SK-N-SH treated with all-trans-retinoic acid at 6 μM for 48 hours (cell line): ENCODE measurements at regions not wholly inside any gene's neighbourhood (a gene's known extent, or its start where the extent isn't known, plus 50 kb on each side); places are given as distances from the start of the nearest gene placed in this dataset.

ENCODE experiments used
- ARNTL ChIP-seq: fragments of 450-650 bp; formaldehyde crosslinking; IDR thresholded peaks from 2 replicates; pipeline ENCODE4 v1.5.0; 2020; ENCODE audit warnings: low read depth, mild to moderate bottlenecking, moderate library complexity, borderline replicate concordance
- ESRRG ChIP-seq: fragments of 250-450 bp; sonication (Bioruptor Pico); IDR thresholded peaks from 2 replicates; pipeline ENCODE4 v1.6.1; 2021; ENCODE audit warnings: mild to moderate bottlenecking
- OSR1 ChIP-seq: fragments of 250-450 bp; sonication (Bioruptor Pico); IDR thresholded peaks from 2 replicates; pipeline ENCODE4 v1.8.0; 2022; ENCODE audit warnings: moderate library complexity, mild to moderate bottlenecking, inconsistent platforms
- PPARA ChIP-seq: fragments of 250-450 bp; sonication (Bioruptor Pico); IDR thresholded peaks from 2 replicates; pipeline ENCODE4 v1.5.0; 2020; ENCODE audit warnings: mild to moderate bottlenecking, borderline replicate concordance
- RARB ChIP-seq: fragments of 250-450 bp; sonication (Bioruptor Pico); IDR thresholded peaks from 2 replicates; pipeline ENCODE4 v1.8.0; 2021; ENCODE audit warnings: mild to moderate bottlenecking, moderate library complexity
- TCF4 ChIP-seq: fragments of 250-450 bp; sonication (Bioruptor Pico); IDR thresholded peaks from 2 replicates; pipeline ENCODE4 v1.8.0; 2021; ENCODE audit warnings: mild to moderate bottlenecking, moderate library complexity, borderline replicate concordance
- ZC3H10 ChIP-seq: fragments of 250-450 bp; sonication (Bioruptor Pico); IDR thresholded peaks from 2 replicates; pipeline ENCODE4 v1.5.1; 2021; ENCODE audit warnings: mild to moderate bottlenecking, moderate library complexity
- ZFP3 ChIP-seq: fragments of 250-450 bp; sonication (Bioruptor Pico); IDR thresholded peaks from 2 replicates; pipeline ENCODE4 v1.5.0; 2020; ENCODE audit warnings: mild to moderate bottlenecking, moderate library complexity
- ZFP30 ChIP-seq: fragments of 450-650 bp; formaldehyde crosslinking; IDR thresholded peaks from 2 replicates; pipeline ENCODE4 v1.5.0; 2022; ENCODE audit warnings: mild to moderate bottlenecking, moderate library complexity
- ZNF565 ChIP-seq: fragments of 450-650 bp; formaldehyde crosslinking; conservative IDR thresholded peaks from 2 replicates; pipeline ENCODE4 v1.5.0; 2020; ENCODE audit warnings: low read depth, mild to moderate bottlenecking, moderate library complexity
- ZNF8 ChIP-seq: fragments of 450-650 bp; formaldehyde crosslinking; IDR thresholded peaks from 2 replicates; pipeline ENCODE4 v1.5.0; 2020; ENCODE audit warnings: mild to moderate bottlenecking, moderate library complexity
- TF ChIP-seq, protein P1 (sequence below): fragments of 250-450 bp; sonication (Bioruptor Pico); IDR thresholded peaks from 2 replicates; pipeline ENCODE4 v1.5.1; 2021; ENCODE audit warnings: mild to moderate bottlenecking, moderate library complexity
- TF ChIP-seq, protein P2 (sequence below): fragments of 250-450 bp; sonication (Bioruptor Pico); IDR thresholded peaks from 2 replicates; pipeline ENCODE4 v1.5.1; 2020; ENCODE audit warnings: low read depth, mild to moderate bottlenecking, moderate library complexity
- TF ChIP-seq, protein P3 (sequence below): fragments of 250-450 bp; sonication (Bioruptor Pico); IDR thresholded peaks from 2 replicates; pipeline ENCODE4 v1.8.0; 2020; ENCODE audit warnings: mild to moderate bottlenecking, moderate library complexity, borderline replicate concordance

DNA sequence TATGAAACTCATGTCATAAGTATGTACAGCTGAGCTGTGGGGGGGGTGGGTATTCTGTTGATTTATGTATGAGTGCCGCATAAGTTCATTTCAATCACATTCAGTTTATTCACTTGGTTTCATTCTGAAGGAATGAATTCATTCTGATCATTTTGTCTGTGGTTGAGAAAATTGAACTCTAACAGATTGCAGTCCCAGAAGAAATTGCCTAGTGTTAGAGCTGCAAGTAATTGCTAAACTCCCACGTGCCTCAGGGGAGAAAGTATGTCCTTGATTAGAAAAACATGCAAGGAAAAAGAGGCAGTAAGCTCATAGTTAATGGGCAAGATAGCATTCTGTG is 442.4 kb upstream of the MGAT4C start:
- TF ChIP-seq ZFP30 (CRISPR knock-in tag) (no peak), ZC3H10 (CRISPR knock-in tag) (no peak), OSR1 (CRISPR knock-in tag) (no peak), ESRRG (CRISPR knock-in tag) (no peak), ZFP3 (CRISPR knock-in tag) (no peak), ZNF8 (CRISPR knock-in tag) (no peak), ARNTL (no peak), TCF4 (CRISPR knock-in tag) (no peak), RARB (CRISPR knock-in tag) (no peak), PPARA (CRISPR knock-in tag) (no peak), ZNF565 (no peak)
- TF ChIP-seq, protein P1, sequence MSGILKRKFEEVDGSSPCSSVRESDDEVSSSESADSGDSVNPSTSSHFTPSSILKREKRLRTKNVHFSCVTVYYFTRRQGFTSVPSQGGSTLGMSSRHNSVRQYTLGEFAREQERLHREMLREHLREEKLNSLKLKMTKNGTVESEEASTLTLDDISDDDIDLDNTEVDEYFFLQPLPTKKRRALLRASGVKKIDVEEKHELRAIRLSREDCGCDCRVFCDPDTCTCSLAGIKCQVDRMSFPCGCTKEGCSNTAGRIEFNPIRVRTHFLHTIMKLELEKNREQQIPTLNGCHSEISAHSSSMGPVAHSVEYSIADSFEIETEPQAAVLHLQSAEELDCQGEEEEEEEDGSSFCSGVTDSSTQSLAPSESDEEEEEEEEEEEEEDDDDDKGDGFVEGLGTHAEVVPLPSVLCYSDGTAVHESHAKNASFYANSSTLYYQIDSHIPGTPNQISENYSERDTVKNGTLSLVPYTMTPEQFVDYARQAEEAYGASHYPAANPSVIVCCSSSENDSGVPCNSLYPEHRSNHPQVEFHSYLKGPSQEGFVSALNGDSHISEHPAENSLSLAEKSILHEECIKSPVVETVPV (CRISPR knock-in tag) = no peak
- TF ChIP-seq, protein P2, sequence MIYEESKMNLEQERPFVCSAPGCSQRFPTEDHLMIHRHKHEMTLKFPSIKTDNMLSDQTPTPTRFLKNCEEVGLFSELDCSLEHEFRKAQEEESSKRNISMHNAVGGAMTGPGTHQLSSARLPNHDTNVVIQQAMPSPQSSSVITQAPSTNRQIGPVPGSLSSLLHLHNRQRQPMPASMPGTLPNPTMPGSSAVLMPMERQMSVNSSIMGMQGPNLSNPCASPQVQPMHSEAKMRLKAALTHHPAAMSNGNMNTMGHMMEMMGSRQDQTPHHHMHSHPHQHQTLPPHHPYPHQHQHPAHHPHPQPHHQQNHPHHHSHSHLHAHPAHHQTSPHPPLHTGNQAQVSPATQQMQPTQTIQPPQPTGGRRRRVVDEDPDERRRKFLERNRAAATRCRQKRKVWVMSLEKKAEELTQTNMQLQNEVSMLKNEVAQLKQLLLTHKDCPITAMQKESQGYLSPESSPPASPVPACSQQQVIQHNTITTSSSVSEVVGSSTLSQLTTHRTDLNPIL (CRISPR knock-in tag) = no peak
- TF ChIP-seq, protein P3, sequence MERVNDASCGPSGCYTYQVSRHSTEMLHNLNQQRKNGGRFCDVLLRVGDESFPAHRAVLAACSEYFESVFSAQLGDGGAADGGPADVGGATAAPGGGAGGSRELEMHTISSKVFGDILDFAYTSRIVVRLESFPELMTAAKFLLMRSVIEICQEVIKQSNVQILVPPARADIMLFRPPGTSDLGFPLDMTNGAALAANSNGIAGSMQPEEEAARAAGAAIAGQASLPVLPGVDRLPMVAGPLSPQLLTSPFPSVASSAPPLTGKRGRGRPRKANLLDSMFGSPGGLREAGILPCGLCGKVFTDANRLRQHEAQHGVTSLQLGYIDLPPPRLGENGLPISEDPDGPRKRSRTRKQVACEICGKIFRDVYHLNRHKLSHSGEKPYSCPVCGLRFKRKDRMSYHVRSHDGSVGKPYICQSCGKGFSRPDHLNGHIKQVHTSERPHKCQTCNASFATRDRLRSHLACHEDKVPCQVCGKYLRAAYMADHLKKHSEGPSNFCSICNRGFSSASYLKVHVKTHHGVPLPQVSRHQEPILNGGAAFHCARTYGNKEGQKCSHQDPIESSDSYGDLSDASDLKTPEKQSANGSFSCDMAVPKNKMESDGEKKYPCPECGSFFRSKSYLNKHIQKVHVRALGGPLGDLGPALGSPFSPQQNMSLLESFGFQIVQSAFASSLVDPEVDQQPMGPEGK (CRISPR knock-in tag) = no peak
